Loucy (cell line): ENCODE measurements at regions not wholly inside any gene's neighbourhood (a gene's known extent, or its start where the extent isn't known, plus 50 kb on each side); places are given as distances from the start of the nearest gene placed in this dataset.

Experiments used
- H2AFZ ChIP-seq: fragments of 200-600 bp; sonication (generic); 2 replicates; pipeline ENCODE4 v1.6.0; 2016; ENCODE audit warnings: antibody characterized with exemption, mild to moderate bottlenecking, low read length, moderate library complexity
- H3F3A ChIP-seq: fragments of 200-600 bp; 2 replicates; pipeline ENCODE4 v1.6.0; 2016; ENCODE audit warnings: antibody characterized with exemption, low read depth, mild to moderate bottlenecking
- H3K27me3 ChIP-seq: fragments of 200-600 bp; sonication (generic); 2 replicates; pipeline ENCODE4 v1.6.1; 2014; ENCODE audit warnings: low read length, mild to moderate bottlenecking; ENCODE audit not compliant: insufficient read depth, poor library complexity, severe bottlenecking
- H3K36me3 ChIP-seq: fragments of 200-600 bp; sonication (generic); 2 replicates; pipeline ENCODE4 v1.6.1; 2016; ENCODE audit warnings: low read length; ENCODE audit not compliant: insufficient read depth
- H3K4me1 ChIP-seq: fragments of 200-600 bp; sonication (generic); 2 replicates; pipeline ENCODE4 v1.5.1; 2014; ENCODE audit warnings: low read length, mild to moderate bottlenecking; ENCODE audit not compliant: insufficient read depth, poor library complexity, severe bottlenecking
- H3K4me2 ChIP-seq: fragments of 200-600 bp; sonication (generic); 2 replicates; pipeline ENCODE4 v1.6.0; 2014; ENCODE audit warnings: antibody characterized with exemption, low read length, low read depth, mild to moderate bottlenecking; ENCODE audit not compliant: poor library complexity, severe bottlenecking
- H3K4me3 ChIP-seq: fragments of 200-600 bp; sonication (generic); 2 replicates; pipeline ENCODE4 v1.5.1; 2014; ENCODE audit warnings: low read length, mild to moderate bottlenecking, mixed read lengths; ENCODE audit not compliant: poor library complexity, severe bottlenecking
- H3K79me2 ChIP-seq: fragments of 200-600 bp; sonication (generic); 2 replicates; pipeline ENCODE4 v1.6.1; 2014; ENCODE audit warnings: low read length; ENCODE audit not compliant: insufficient read depth
- H3K9ac ChIP-seq: fragments of 200-600 bp; sonication (generic); 2 replicates; pipeline ENCODE4 v1.6.0; 2014; ENCODE audit warnings: mild to moderate bottlenecking, low read depth, low read length, moderate library complexity; ENCODE audit not compliant: poor library complexity, severe bottlenecking
- H3K9me2 ChIP-seq: fragments of 200-600 bp; sonication (generic); replicated peaks from 2 replicates; pipeline ENCODE4 v1.6.1; 2016; ENCODE audit warnings: low read depth, low read length, mixed read lengths
- H3K9me3 ChIP-seq: fragments of 200-600 bp; sonication (generic); 2 replicates; pipeline ENCODE4 v1.6.1; 2014; ENCODE audit warnings: mild to moderate bottlenecking, antibody characterized with exemption, low read length, low read depth; ENCODE audit not compliant: insufficient read depth
- H4K20me1 ChIP-seq: fragments of 200-600 bp; sonication (generic); 2 replicates; pipeline ENCODE4 v1.6.0; 2014; ENCODE audit warnings: antibody characterized with exemption, low read length, mild to moderate bottlenecking; ENCODE audit not compliant: insufficient read depth, poor library complexity, severe bottlenecking
- EZH2phosphoT487 ChIP-seq: fragments of 200-600 bp; IDR thresholded peaks from 2 replicates; pipeline ENCODE4 v1.6.1; 2018; ENCODE audit warnings: antibody characterized with exemption, mild to moderate bottlenecking, moderate library complexity, borderline replicate concordance
- TF ChIP-seq, protein P1 (sequence below): fragments of 200-600 bp; sonication (generic); conservative IDR thresholded peaks from 2 replicates; pipeline ENCODE4 v1.5.1; 2014; ENCODE audit warnings: mild to moderate bottlenecking, antibody characterized with exemption, low read length

DNA sequence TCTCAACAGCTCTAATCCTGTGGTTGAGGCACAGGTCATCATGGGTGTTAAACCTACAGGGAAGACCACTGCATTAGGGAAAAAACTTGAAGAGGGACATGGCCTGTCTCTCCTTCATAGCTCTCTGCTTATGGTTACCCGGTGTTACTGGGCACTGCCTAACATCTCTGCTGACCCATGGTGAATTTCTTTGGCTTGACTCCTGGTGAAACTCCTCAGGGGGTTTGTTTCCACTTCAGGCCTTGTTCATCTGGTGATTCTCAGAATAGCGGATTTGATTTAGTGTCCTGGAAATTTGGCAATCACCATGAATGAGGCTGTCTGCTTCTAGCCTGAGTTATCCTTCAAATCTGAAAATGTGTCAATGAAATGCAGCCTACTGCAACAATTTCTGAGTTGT is 114.4 kb downstream of the ZNF518B start:
- Histone ChIP-seq H3K4me1 (no peaks in the 10 kb centered on the region), H3K9me2 (no peaks in the 10 kb centered on the region), H3K79me2 (no peaks in the 10 kb centered on the region), H3K4me2 (no peak overlapping the region), H3K9me3 (no peaks in the 10 kb centered on the region), H3K9ac (no peak overlapping the region), H3K27me3 (no peaks in the 10 kb centered on the region), H2AFZ (no peak overlapping the region), H3K4me3 (no peak overlapping the region), H3F3A (no peaks in the 10 kb centered on the region), H4K20me1 (no peaks in the 10 kb centered on the region), H3K36me3 (no peaks in the 10 kb centered on the region)
- TF ChIP-seq, protein P1, sequence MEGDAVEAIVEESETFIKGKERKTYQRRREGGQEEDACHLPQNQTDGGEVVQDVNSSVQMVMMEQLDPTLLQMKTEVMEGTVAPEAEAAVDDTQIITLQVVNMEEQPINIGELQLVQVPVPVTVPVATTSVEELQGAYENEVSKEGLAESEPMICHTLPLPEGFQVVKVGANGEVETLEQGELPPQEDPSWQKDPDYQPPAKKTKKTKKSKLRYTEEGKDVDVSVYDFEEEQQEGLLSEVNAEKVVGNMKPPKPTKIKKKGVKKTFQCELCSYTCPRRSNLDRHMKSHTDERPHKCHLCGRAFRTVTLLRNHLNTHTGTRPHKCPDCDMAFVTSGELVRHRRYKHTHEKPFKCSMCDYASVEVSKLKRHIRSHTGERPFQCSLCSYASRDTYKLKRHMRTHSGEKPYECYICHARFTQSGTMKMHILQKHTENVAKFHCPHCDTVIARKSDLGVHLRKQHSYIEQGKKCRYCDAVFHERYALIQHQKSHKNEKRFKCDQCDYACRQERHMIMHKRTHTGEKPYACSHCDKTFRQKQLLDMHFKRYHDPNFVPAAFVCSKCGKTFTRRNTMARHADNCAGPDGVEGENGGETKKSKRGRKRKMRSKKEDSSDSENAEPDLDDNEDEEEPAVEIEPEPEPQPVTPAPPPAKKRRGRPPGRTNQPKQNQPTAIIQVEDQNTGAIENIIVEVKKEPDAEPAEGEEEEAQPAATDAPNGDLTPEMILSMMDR, result no peak

GRCh38 chr4:10336471-10336870 is 120.8 kb downstream of the ZNF518B start:
- H3K9me2 ChIP-seq, result no peaks in the 10 kb centered on the region
- H3K9me3 ChIP-seq, result no peaks in the 10 kb centered on the region
- TF ChIP-seq, protein P1, result no peak
- no peak for TF ChIP-seq EZH2phosphoT487
- H3K27me3 ChIP-seq, result no peaks in the 10 kb centered on the region
- H3K4me1 ChIP-seq, result no peaks in the 10 kb centered on the region
- no peak overlapping the region for H3K4me3 ChIP-seq
- H3K9ac ChIP-seq, result no peak overlapping the region
- H4K20me1 ChIP-seq, result no peaks in the 10 kb centered on the region
- no peaks in the 10 kb centered on the region for H3F3A ChIP-seq
- no peak overlapping the region for H3K4me2 ChIP-seq
- H3K36me3 ChIP-seq, result no peaks in the 10 kb centered on the region
- H3K79me2 ChIP-seq, result no peaks in the 10 kb centered on the region
- H2AFZ ChIP-seq, result no peak overlapping the region

- H3K4me1 ChIP-seq, result no peaks in the 10 kb centered on the region
Measured at GRCh38 chr4:10335050-10335449, 122.2 kb downstream of the ZNF518B start.

More at GRCh38 chr4:10335050-10335449, 122.2 kb downstream of the ZNF518B start:
- no peaks in the 10 kb centered on the region for H3K27me3 ChIP-seq
- no peaks in the 10 kb centered on the region for H3K9me3 ChIP-seq
- no peak overlapping the region for H3K9ac ChIP-seq
- no peaks in the 10 kb centered on the region for H3K79me2 ChIP-seq
- TF ChIP-seq EZH2phosphoT487, result no peak
- TF ChIP-seq, protein P1, result no peak
- H4K20me1 ChIP-seq, result no peaks in the 10 kb centered on the region
- H2AFZ ChIP-seq, result no peak overlapping the region
- no peak overlapping the region for H3K4me2 ChIP-seq
- H3K4me3 ChIP-seq, result no peak overlapping the region
- H3K36me3 ChIP-seq, result no peaks in the 10 kb centered on the region
- H3F3A ChIP-seq, result no peaks in the 10 kb centered on the region
- no peaks in the 10 kb centered on the region for H3K9me2 ChIP-seq
